PC-9 (cell line): ENCODE measurements at regions not wholly inside any gene's neighbourhood (a gene's known extent, or its start where the extent isn't known, plus 50 kb on each side); places are given as distances from the start of the nearest gene placed in this dataset.

Source experiments
- BruUV-seq: library from RNA; stranded (reverse); fragments of 400-500 nt; replicated peaks from 2 replicates; lab custom pipeline; 2021; lab: Mats Ljungman, UMichigan
- CTCF ChIA-PET: fragments of 300-600 bp; sonication (Branson Sonifier 250); formaldehyde crosslinking; loops from one replicate; lab custom pipeline; 2022; ENCODE audit warnings: antibody characterized with exemption; lab: Charles Lee
- POLR2A ChIA-PET: fragments of 300-600 bp; sonication (Branson Sonifier 250); formaldehyde crosslinking; loops from one replicate; lab custom pipeline; 2022; ENCODE audit warnings: antibody characterized with exemption; ENCODE audit not compliant: unreplicated experiment; lab: Charles Lee
- DNase-seq, 2 experiments: peaks; one replicate each; pipeline versions ENCODE4 v3.0.0 to v3.0.0-alpha.2; 2015 to 2022; ENCODE audit warnings: mixed read lengths in 1 of 2
- H2AFZ ChIP-seq: fragments of 200-600 bp; sonication (generic); 2 replicates; pipeline ENCODE4 v1.8.1; 2017; ENCODE audit warnings: antibody characterized with exemption
- H3F3A ChIP-seq: fragments of 200-600 bp; sonication (generic); 2 replicates; pipeline ENCODE4 v1.8.1; 2017; ENCODE audit warnings: antibody characterized with exemption, mild to moderate bottlenecking, low read depth; ENCODE audit not compliant: insufficient read depth
- H3K27ac ChIP-seq: fragments of 200-600 bp; sonication (generic); 2 replicates; pipeline ENCODE4 v1.6.1; 2016; ENCODE audit warnings: mixed run types
- H3K27me3 ChIP-seq: fragments of 200-600 bp; sonication (generic); 2 replicates; pipeline ENCODE4 v1.6.1; 2016; ENCODE audit warnings: low read depth, mixed run types; ENCODE audit not compliant: insufficient read depth
- H3K36me3 ChIP-seq: fragments of 200-600 bp; sonication (generic); 2 replicates; pipeline ENCODE4 v1.6.1; 2016; ENCODE audit warnings: low read depth, mixed run types
- H3K4me1 ChIP-seq: fragments of 200-600 bp; sonication (generic); replicated peaks from 2 replicates; pipeline ENCODE4 v1.6.1; 2016; ENCODE audit warnings: mixed run types; ENCODE audit not compliant: insufficient read depth
- H3K4me2 ChIP-seq: fragments of 200-600 bp; sonication (generic); 2 replicates; pipeline ENCODE4 v1.6.1; 2017; ENCODE audit warnings: mixed run types
- H3K4me3 ChIP-seq: fragments of 200-600 bp; sonication (generic); 2 replicates; pipeline ENCODE4 v1.6.1; 2016; ENCODE audit warnings: mixed run types
- H3K79me2 ChIP-seq: fragments of 200-600 bp; sonication (generic); 2 replicates; pipeline ENCODE4 v1.6.1; 2017; ENCODE audit warnings: low read depth, mixed run types
- H3K9me2 ChIP-seq: fragments of 200-600 bp; sonication (generic); 2 replicates; pipeline ENCODE4 v1.8.1; 2017; ENCODE audit warnings: mild to moderate bottlenecking; ENCODE audit not compliant: insufficient read depth
- H3K9me3 ChIP-seq: fragments of 200-600 bp; sonication (generic); 2 replicates; pipeline ENCODE4 v1.8.1; 2016; ENCODE audit warnings: low read depth; ENCODE audit not compliant: insufficient read depth
- H4K20me1 ChIP-seq: fragments of 200-600 bp; sonication (generic); 2 replicates; pipeline ENCODE4 v1.8.1; 2017; ENCODE audit not compliant: insufficient read depth
- CTCF ChIP-seq: fragments of 200-600 bp; sonication (generic); conservative IDR thresholded peaks from 2 replicates; pipeline ENCODE4 v1.6.1; 2017; ENCODE audit warnings: mixed run types, antibody characterized with exemption, mild to moderate bottlenecking, moderate library complexity
- EZH2 ChIP-seq: fragments of 200-600 bp; sonication (generic); IDR thresholded peaks from 2 replicates; pipeline ENCODE4 v1.8.0; 2017; ENCODE audit warnings: antibody characterized with exemption, low read depth
- intact Hi-C: fragments of 100-400 bp; cut with micrococcal nuclease; formaldehyde crosslinking; loops from one replicate; pipeline ENCODE4 v1.10.0; 2022; ENCODE audit not compliant: unreplicated experiment

DNA sequence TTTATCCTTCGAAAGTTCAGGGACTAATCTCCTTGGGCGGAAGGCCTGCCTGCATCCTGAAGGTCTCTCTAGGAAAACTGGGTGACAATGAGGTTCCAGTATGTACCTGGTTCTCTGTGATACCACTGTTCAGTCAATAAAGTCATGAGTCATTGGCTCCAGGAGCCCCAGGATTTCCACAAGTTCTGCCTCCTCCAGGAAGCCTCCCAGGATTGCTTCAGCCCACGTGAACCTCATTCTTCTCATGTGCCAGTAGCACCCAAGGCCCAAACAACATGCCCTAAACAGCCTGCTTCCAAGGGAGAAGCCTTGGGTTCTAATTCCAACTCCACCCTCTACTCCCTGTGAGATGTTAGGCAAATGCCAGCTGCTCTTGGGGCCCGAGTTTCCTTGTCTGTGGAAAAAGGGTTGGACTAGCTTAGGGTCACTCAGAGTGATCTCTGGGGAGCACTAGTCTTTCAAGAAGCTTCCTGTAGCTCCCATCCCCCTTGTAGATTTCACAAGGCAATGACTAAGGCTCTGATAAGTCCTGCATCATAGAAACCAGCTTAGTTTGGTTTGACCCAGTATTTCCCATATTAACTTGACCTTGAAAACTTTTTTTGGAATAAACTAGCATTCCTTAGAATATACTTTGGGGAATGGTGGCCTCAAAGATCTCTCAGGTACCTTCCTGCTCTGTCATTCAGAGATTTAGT is 118.3 kb upstream of the ATP2B2 start:
- no peaks in the 10 kb centered on the region for H3F3A ChIP-seq
- no peak for DNase-seq
- intact Hi-C loops = no loop called here
- BruUV-seq = no TSS peak
- no peaks in the 10 kb centered on the region; the same call in 1 of the 2 replicates for H4K20me1 ChIP-seq
- no peak overlapping the region for H3K4me3 ChIP-seq
- peaks cover 71% of the 10 kb centered on the region for H3K27me3 ChIP-seq
- no peaks in the 10 kb centered on the region for H3K4me1 ChIP-seq
- CTCF ChIA-PET = no interaction called here
- no peak overlapping the region for H3K4me2 ChIP-seq
- POLR2A ChIA-PET = interaction anchor here (0.7 kb wide), 1 partner anchor 127 kb away, joined by 4 read pairs; no protein-coding TSS in a partner anchor
- H3K9me2 ChIP-seq = no peaks in the 10 kb centered on the region
- no peaks in the 10 kb centered on the region for H3K79me2 ChIP-seq
- no peak overlapping the region for H2AFZ ChIP-seq
- no peak overlapping the region for H3K27ac ChIP-seq
- H3K36me3 ChIP-seq = no peaks in the 10 kb centered on the region
- no peak for TF ChIP-seq CTCF
- TF ChIP-seq EZH2 = no peak
- no peaks in the 10 kb centered on the region for H3K9me3 ChIP-seq

DNA sequence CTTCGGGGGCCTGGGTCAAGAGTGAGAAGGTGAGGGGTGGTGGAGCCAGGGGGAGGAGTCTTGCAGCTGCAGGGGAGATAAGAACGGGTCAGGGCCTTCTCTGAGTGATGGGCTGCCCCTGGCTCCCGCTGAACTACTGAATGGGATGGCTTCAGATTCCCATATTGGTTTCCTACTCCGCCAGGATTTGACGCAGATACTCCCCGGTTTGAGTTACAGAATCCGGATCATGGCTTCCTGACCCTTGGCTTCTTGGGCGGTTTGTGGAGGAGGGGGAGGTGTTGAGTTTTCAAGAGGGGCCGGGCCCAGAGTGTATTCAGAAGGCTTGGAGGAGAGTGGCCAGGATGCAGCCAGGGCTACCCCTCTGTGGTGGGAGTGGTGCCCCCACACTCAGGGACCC is 119.9 kb upstream of the ATP2B2 start:
- Histone ChIP-seq H3K4me3 (no peak overlapping the region), H3K27ac (no peak overlapping the region), H3K9me2 (no peaks in the 10 kb centered on the region), H3K36me3 (no peaks in the 10 kb centered on the region), H3K79me2 (no peaks in the 10 kb centered on the region), H4K20me1 (no peaks in the 10 kb centered on the region; the same call in none of the 2 replicates), H2AFZ (no peak overlapping the region), H3K9me3 (no peaks in the 10 kb centered on the region), H3K4me1 (no peaks in the 10 kb centered on the region), H3K4me2 (no peak overlapping the region), H3K27me3 (peaks cover 72% of the 10 kb centered on the region), H3F3A (no peaks in the 10 kb centered on the region)
- no peak for DNase-seq
- no TSS peak for BruUV-seq
- ChIA-PET CTCF (no interaction called here), POLR2A (no interaction called here)
- intact Hi-C loops = no loop called here
- TF ChIP-seq EZH2 (no peak), CTCF (no peak)

DNA sequence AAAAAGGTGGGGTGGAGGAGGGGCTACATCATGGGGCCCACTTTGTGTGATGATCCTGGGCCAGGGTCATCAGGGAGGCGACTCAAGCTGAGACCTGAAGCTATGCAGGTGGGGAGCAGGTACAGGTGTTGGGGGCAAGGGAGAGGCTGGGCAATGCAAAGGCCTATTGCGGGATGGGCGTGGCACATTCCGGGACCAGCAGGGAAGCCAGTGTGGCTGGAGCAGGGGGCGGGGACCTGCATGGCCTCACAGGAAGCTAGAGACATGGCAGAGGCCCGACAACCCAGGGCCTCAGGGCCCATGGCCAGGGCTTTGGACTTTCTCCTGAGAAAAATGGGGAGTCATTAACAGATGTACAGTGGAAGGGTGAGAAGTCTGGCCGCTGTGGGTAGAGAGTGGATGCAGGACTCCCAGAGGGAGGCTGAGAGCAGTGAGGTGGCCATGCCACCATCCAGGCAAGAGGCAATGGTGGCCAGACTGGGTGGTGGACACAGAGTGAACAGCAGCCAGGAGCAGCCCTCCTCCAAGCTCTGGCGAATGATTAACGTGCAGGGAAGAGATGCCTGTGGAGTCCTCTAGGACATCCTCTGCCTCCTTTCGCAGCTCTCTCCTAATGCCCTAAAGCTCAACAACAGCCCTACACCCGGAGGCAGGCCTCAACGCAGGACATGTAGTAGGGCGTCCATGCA is 122.6 kb upstream of the ATP2B2 start:
- Histone ChIP-seq H4K20me1 (no peaks in the 10 kb centered on the region; the same call in 1 of the 2 replicates), H3K79me2 (no peaks in the 10 kb centered on the region), H3K27ac (no peak overlapping the region), H3K27me3 (peaks cover 73% of the 10 kb centered on the region), H3F3A (no peaks in the 10 kb centered on the region), H2AFZ (no peak overlapping the region), H3K4me3 (no peak overlapping the region), H3K4me1 (no peaks in the 10 kb centered on the region), H3K4me2 (no peak overlapping the region), H3K9me3 (no peaks in the 10 kb centered on the region), H3K9me2 (no peaks in the 10 kb centered on the region), H3K36me3 (no peaks in the 10 kb centered on the region)
- TF ChIP-seq EZH2 (no peak), CTCF (no peak)
- DNase-seq = peak in 1 of 2 experiments; percentile 15
- intact Hi-C loops = no loop called here
- BruUV-seq = no TSS peak
- ChIA-PET POLR2A (no interaction called here), CTCF (no interaction called here)
